ENCODE measurements at regions not wholly inside any gene's neighbourhood (a gene's known extent, or its start where the extent isn't known, plus 50 kb on each side); places are given as distances from the start of the nearest gene placed in this dataset.

GRCh38 chr9:13970426-13970825 lies 343.5 kb downstream of the NFIB start:
- Histone ChIP-seq H3K27me3 (ENCODE audit: control insufficient read depth in 3 of 3, insufficient read depth in 3 of 3, low read length in 3 of 3) (no peaks in the 10 kb centered on the region), H3K9ac (ENCODE audit: low read depth in 1 of 3, low read length in 3 of 3) (no peak overlapping the region), H3K9me3 (ENCODE audit: control insufficient read depth in 3 of 3, low read length in 3 of 3) (no peaks in the 10 kb centered on the region), H3K4me3 (ENCODE audit: low read length in 3 of 3) (no peak overlapping the region), H3K36me3 (ENCODE audit: control insufficient read depth in 3 of 3, insufficient read depth in 3 of 3, low read length in 3 of 3) (no peaks in the 10 kb centered on the region), H3K4me1 (ENCODE audit: control insufficient read depth in 3 of 3, insufficient read depth in 3 of 3, low read length in 3 of 3) (peaks cover 4 to 12% (median 5%) of the 10 kb centered on the region in 3 donors), H3K27ac (ENCODE audit: low read depth, low read length) (no peak overlapping the region)

- no peaks in the 10 kb centered on the region for H3K27me3 ChIP-seq (ENCODE audit: control insufficient read depth in 3 of 3, insufficient read depth in 3 of 3, low read length in 3 of 3)
These were observed 343.9 kb downstream of the NFIB start for GRCh38 chr9:13970018-13970417.

GRCh38 chr9:13967438-13967837 lies 346.5 kb downstream of the NFIB start:
- Histone ChIP-seq H3K27me3 (ENCODE audit: control insufficient read depth in 3 of 3, insufficient read depth in 3 of 3, low read length in 3 of 3) (no peaks in the 10 kb centered on the region), H3K27ac (ENCODE audit: low read depth, low read length) (no peak overlapping the region), H3K4me1 (ENCODE audit: control insufficient read depth in 3 of 3, insufficient read depth in 3 of 3, low read length in 3 of 3) (peaks cover 4 to 12% (median 5%) of the 10 kb centered on the region in 3 donors), H3K9ac (ENCODE audit: low read depth in 1 of 3, low read length in 3 of 3) (no peak overlapping the region), H3K4me3 (ENCODE audit: low read length in 3 of 3) (no peak overlapping the region), H3K36me3 (ENCODE audit: control insufficient read depth in 3 of 3, insufficient read depth in 3 of 3, low read length in 3 of 3) (no peaks in the 10 kb centered on the region), H3K9me3 (ENCODE audit: control insufficient read depth in 3 of 3, low read length in 3 of 3) (no peaks in the 10 kb centered on the region)

More at GRCh38 chr9:13970018-13970417, 343.9 kb downstream of the NFIB start:
- H3K27ac ChIP-seq (ENCODE audit: low read depth, low read length): no peak overlapping the region
- H3K9me3 ChIP-seq (ENCODE audit: control insufficient read depth in 3 of 3, low read length in 3 of 3): no peaks in the 10 kb centered on the region
- no peak overlapping the region for H3K4me3 ChIP-seq (ENCODE audit: low read length in 3 of 3)
- peaks cover 4 to 12% (median 5%) of the 10 kb centered on the region in 3 donors for H3K4me1 ChIP-seq (ENCODE audit: control insufficient read depth in 3 of 3, insufficient read depth in 3 of 3, low read length in 3 of 3)
- H3K9ac ChIP-seq (ENCODE audit: low read depth in 1 of 3, low read length in 3 of 3): no peak overlapping the region
- no peaks in the 10 kb centered on the region for H3K36me3 ChIP-seq (ENCODE audit: control insufficient read depth in 3 of 3, insufficient read depth in 3 of 3, low read length in 3 of 3)

- Histone ChIP-seq H3K36me3 (ENCODE audit: control insufficient read depth in 3 of 3, insufficient read depth in 3 of 3, low read length in 3 of 3) (no peaks in the 10 kb centered on the region), H3K27ac (ENCODE audit: low read depth, low read length) (no peak overlapping the region), H3K9ac (ENCODE audit: low read depth in 1 of 3, low read length in 3 of 3) (no peak overlapping the region), H3K4me1 (ENCODE audit: control insufficient read depth in 3 of 3, insufficient read depth in 3 of 3, low read length in 3 of 3) (peaks cover 4 to 16% (median 5%) of the 10 kb centered on the region in 3 donors), H3K4me3 (ENCODE audit: low read length in 3 of 3) (no peak overlapping the region), H3K9me3 (ENCODE audit: control insufficient read depth in 3 of 3, low read length in 3 of 3) (no peaks in the 10 kb centered on the region), H3K27me3 (ENCODE audit: control insufficient read depth in 3 of 3, insufficient read depth in 3 of 3, low read length in 3 of 3) (no peaks in the 10 kb centered on the region)
These were observed 346.9 kb downstream of the NFIB start for GRCh38 chr9:13967011-13967410.

- H3K9me3 ChIP-seq (ENCODE audit: control insufficient read depth in 3 of 3, low read length in 3 of 3): no peaks in the 10 kb centered on the region
- peaks cover 0 to 5% (median 0%) of the 10 kb centered on the region in 3 donors for H3K4me1 ChIP-seq (ENCODE audit: control insufficient read depth in 3 of 3, insufficient read depth in 3 of 3, low read length in 3 of 3)
- no peaks in the 10 kb centered on the region for H3K27me3 ChIP-seq (ENCODE audit: control insufficient read depth in 3 of 3, insufficient read depth in 3 of 3, low read length in 3 of 3)
- H3K36me3 ChIP-seq (ENCODE audit: control insufficient read depth in 3 of 3, insufficient read depth in 3 of 3, low read length in 3 of 3): no peaks in the 10 kb centered on the region
- H3K9ac ChIP-seq (ENCODE audit: low read depth in 1 of 3, low read length in 3 of 3): no peak overlapping the region
- H3K27ac ChIP-seq (ENCODE audit: low read depth, low read length): no peak overlapping the region
- H3K4me3 ChIP-seq (ENCODE audit: low read length in 3 of 3): no peak overlapping the region
These were observed 350.8 kb downstream of the NFIB start for GRCh38 chr9:13963005-13963653.

GRCh38 chr9:13962006-13962405 lies 351.9 kb downstream of the NFIB start:
- Histone ChIP-seq H3K9ac (ENCODE audit: low read depth in 1 of 3, low read length in 3 of 3) (no peak overlapping the region), H3K9me3 (ENCODE audit: control insufficient read depth in 3 of 3, low read length in 3 of 3) (no peaks in the 10 kb centered on the region), H3K36me3 (ENCODE audit: control insufficient read depth in 3 of 3, insufficient read depth in 3 of 3, low read length in 3 of 3) (no peaks in the 10 kb centered on the region), H3K27ac (ENCODE audit: low read depth, low read length) (no peak overlapping the region), H3K4me3 (ENCODE audit: low read length in 3 of 3) (no peak overlapping the region), H3K4me1 (ENCODE audit: control insufficient read depth in 3 of 3, insufficient read depth in 3 of 3, low read length in 3 of 3) (peaks cover 0 to 5% (median 0%) of the 10 kb centered on the region in 3 donors), H3K27me3 (ENCODE audit: control insufficient read depth in 3 of 3, insufficient read depth in 3 of 3, low read length in 3 of 3) (no peaks in the 10 kb centered on the region)

- no peaks in the 10 kb centered on the region for H3K27me3 ChIP-seq (ENCODE audit: control insufficient read depth in 3 of 3, insufficient read depth in 3 of 3, low read length in 3 of 3)
- no peaks in the 10 kb centered on the region for H3K36me3 ChIP-seq (ENCODE audit: control insufficient read depth in 3 of 3, insufficient read depth in 3 of 3, low read length in 3 of 3)
- no peaks in the 10 kb centered on the region for H3K9me3 ChIP-seq (ENCODE audit: control insufficient read depth in 3 of 3, low read length in 3 of 3)
- H3K4me3 ChIP-seq (ENCODE audit: low read length in 3 of 3): no peak overlapping the region
- peaks cover 0 to 5% (median 0%) of the 10 kb centered on the region in 3 donors for H3K4me1 ChIP-seq (ENCODE audit: control insufficient read depth in 3 of 3, insufficient read depth in 3 of 3, low read length in 3 of 3)
- no peak overlapping the region for H3K9ac ChIP-seq (ENCODE audit: low read depth in 1 of 3, low read length in 3 of 3)
- H3K27ac ChIP-seq (ENCODE audit: low read depth, low read length): no peak overlapping the region
These were observed 353.8 kb downstream of the NFIB start for GRCh38 chr9:13960011-13960765.

GRCh38 chr9:13958672-13959071 lies 355.3 kb downstream of the NFIB start:
- Histone ChIP-seq H3K27me3 (ENCODE audit: control insufficient read depth in 3 of 3, insufficient read depth in 3 of 3, low read length in 3 of 3) (no peaks in the 10 kb centered on the region), H3K4me1 (ENCODE audit: control insufficient read depth in 3 of 3, insufficient read depth in 3 of 3, low read length in 3 of 3) (peaks cover 0 to 5% (median 0%) of the 10 kb centered on the region in 3 donors), H3K9me3 (ENCODE audit: control insufficient read depth in 3 of 3, low read length in 3 of 3) (no peaks in the 10 kb centered on the region), H3K4me3 (ENCODE audit: low read length in 3 of 3) (no peak overlapping the region), H3K27ac (ENCODE audit: low read depth, low read length) (no peak overlapping the region), H3K36me3 (ENCODE audit: control insufficient read depth in 3 of 3, insufficient read depth in 3 of 3, low read length in 3 of 3) (no peaks in the 10 kb centered on the region), H3K9ac (ENCODE audit: low read depth in 1 of 3, low read length in 3 of 3) (no peak overlapping the region)

GRCh38 chr9:13957089-13957488 lies 356.9 kb downstream of the NFIB start:
- Histone ChIP-seq H3K9ac (ENCODE audit: low read depth in 1 of 3, low read length in 3 of 3) (no peak overlapping the region), H3K27ac (ENCODE audit: low read depth, low read length) (no peak overlapping the region), H3K9me3 (ENCODE audit: control insufficient read depth in 3 of 3, low read length in 3 of 3) (no peaks in the 10 kb centered on the region)

GRCh38 chr9:13956107-13956506 lies 357.8 kb downstream of the NFIB start:
- Histone ChIP-seq H3K27ac (ENCODE audit: low read depth, low read length) (no peak overlapping the region), H3K9ac (ENCODE audit: low read depth in 1 of 3, low read length in 3 of 3) (no peak overlapping the region), H3K4me3 (ENCODE audit: low read length in 3 of 3) (no peak overlapping the region), H3K27me3 (ENCODE audit: control insufficient read depth in 3 of 3, insufficient read depth in 3 of 3, low read length in 3 of 3) (no peaks in the 10 kb centered on the region), H3K4me1 (ENCODE audit: control insufficient read depth in 3 of 3, insufficient read depth in 3 of 3, low read length in 3 of 3) (no peaks in the 10 kb centered on the region), H3K36me3 (ENCODE audit: control insufficient read depth in 3 of 3, insufficient read depth in 3 of 3, low read length in 3 of 3) (no peaks in the 10 kb centered on the region), H3K9me3 (ENCODE audit: control insufficient read depth in 3 of 3, low read length in 3 of 3) (no peaks in the 10 kb centered on the region)

More at GRCh38 chr9:13957089-13957488, 356.9 kb downstream of the NFIB start:
- no peaks in the 10 kb centered on the region for H3K36me3 ChIP-seq (ENCODE audit: control insufficient read depth in 3 of 3, insufficient read depth in 3 of 3, low read length in 3 of 3)
- H3K27me3 ChIP-seq (ENCODE audit: control insufficient read depth in 3 of 3, insufficient read depth in 3 of 3, low read length in 3 of 3): no peaks in the 10 kb centered on the region
- no peak overlapping the region for H3K4me3 ChIP-seq (ENCODE audit: low read length in 3 of 3)
- H3K4me1 ChIP-seq (ENCODE audit: control insufficient read depth in 3 of 3, insufficient read depth in 3 of 3, low read length in 3 of 3): peaks cover 0 to 3% (median 0%) of the 10 kb centered on the region in 3 donors

All from skeletal muscle tissue (tissue), 3 donors.